Inflammatory macrophage treated with lipopolysaccharide for 4 hours (primary cell): ENCODE measurements at regions not wholly inside any gene's neighbourhood (a gene's known extent, or its start where the extent isn't known, plus 50 kb on each side); places are given as distances from the start of the nearest gene placed in this dataset.
"Not testable (repeated sequence)": the region's sequence is repeated elsewhere in the genome, so short reads cannot be mapped to it uniquely, and the experiment has no call there.

Experiments used
- DNase-seq: peaks from one replicate; pipeline ENCODE4 v3.0.0-alpha.2; 2020

- no peak for DNase-seq
These were observed 212.4 kb downstream of the OPA1 start for GRCh38 chr3:193805448-193805847.

GRCh38 chr3:193808317-193808716, 215.3 kb downstream of the OPA1 start:
- no peak for DNase-seq

- no peak for DNase-seq
These were observed 216.1 kb downstream of the OPA1 start for GRCh38 chr3:193809106-193809505.

DNA sequence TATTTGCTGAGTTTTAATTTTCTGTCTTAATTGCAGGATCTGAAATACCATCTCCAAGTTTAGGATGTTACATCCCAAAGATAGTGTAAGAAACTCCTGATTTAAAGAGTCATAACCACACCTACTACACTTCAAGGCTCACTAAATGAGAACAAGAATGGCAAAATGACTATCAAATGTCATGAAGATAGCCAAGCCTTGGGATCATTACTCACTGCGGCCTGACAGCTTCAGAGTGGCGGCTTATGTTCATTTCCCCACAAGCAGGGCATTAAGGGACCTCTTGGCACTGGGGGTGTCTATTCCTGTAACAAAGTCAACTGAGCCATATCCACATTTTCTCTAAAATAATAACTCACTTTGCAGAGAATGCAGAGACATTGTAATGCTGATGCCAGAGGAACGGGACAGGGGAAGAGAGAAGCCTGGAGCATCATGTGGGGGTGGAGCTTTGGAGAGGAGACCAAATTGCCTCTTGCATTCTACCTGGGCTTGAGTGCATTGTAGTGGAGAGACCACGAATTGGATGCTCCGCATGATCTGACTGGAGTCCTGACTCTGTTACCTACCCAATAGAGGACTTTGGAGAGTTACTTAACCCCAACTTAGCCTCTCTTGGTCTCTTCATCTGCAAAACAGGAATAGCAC, 219.2 kb downstream of the OPA1 start:
- no peak for DNase-seq

DNA sequence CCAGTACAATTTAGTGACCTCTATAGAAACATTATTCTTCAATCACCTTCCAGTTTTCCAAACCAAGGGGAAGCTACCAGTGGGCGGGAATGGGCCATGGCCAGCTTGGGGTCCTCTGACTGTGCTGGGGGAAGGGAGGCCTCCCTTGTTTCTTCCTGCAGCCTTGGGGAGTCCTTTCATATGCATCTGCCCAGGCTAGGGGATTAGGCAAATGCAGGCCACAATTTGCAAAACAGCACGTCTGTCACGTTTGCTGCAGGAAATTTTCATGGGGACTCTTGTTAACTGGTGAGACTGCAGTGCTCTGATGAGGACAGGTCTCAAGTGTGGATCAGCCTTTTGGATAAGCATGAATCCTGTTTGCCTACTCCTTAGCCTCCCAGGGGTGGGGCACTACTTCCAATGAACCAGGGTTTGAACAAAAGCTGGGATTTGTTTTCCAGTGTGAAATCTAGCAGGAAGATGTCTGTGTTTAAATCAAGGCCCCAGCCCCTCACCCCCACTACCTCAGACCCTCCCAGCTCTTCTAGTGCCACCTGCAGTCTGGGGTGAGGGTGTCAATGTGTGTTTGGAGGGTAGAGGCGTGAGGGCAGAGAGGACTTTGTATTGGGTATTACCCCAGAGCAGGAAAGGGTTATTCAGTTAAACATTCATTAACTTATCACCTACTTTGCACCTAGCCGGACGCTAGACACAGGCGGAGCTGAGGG, 219.9 kb downstream of the OPA1 start:
- DNase-seq, result no peak

GRCh38 chr3:193813501-193813830, 220.5 kb downstream of the OPA1 start:
- no peak for DNase-seq

- DNase-seq, result no peak
These were observed 221.3 kb downstream of the OPA1 start for GRCh38 chr3:193814166-193814892.

- DNase-seq, result no peak
These were observed 222.4 kb downstream of the OPA1 start for GRCh38 chr3:193815246-193816027.

- DNase-seq, result no peak
These were observed 223.0 kb downstream of the OPA1 start for GRCh38 chr3:193816028-193816395.

DNA sequence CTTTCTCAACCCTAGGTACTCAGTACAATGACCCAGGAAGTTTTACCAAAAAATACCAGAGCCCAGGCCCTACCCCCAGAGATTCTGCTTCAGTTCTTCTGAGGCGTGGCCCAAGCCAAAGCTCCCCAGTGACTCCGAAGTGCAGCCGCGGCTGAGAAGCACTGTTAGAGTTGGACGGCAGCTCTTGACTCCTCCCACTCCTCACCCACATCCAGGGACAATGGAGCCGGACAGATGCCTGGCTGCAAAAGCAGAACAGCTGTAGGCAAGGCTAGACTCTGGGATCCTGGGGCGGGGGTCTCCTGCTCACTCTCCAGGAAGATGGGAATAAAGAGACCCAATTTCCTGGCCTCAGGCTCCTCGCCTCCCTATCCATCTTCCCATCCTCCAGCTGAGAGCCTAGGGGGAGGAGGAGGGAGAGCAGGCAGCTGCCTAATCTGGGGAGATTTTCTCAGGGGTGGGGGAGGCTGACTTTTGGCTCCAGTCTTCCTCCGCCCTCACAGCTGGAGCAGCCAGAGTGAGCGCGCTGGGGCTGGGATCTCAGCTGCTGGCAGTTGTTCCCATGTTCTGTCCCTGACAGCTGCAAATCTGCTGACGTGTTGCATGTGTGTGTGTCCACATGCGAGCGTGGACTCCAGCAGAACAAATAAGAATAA, 223.8 kb downstream of the OPA1 start:
- no peak for DNase-seq

- DNase-seq, result no peak
These were observed 226.4 kb downstream of the OPA1 start for GRCh38 chr3:193819117-193820010.

GRCh38 chr3:193821151-193821668, 228.2 kb downstream of the OPA1 start:
- peak; percentile 51 for DNase-seq

- no peak for DNase-seq
These were observed 229.6 kb downstream of the OPA1 start for GRCh38 chr3:193822492-193823212.

DNA sequence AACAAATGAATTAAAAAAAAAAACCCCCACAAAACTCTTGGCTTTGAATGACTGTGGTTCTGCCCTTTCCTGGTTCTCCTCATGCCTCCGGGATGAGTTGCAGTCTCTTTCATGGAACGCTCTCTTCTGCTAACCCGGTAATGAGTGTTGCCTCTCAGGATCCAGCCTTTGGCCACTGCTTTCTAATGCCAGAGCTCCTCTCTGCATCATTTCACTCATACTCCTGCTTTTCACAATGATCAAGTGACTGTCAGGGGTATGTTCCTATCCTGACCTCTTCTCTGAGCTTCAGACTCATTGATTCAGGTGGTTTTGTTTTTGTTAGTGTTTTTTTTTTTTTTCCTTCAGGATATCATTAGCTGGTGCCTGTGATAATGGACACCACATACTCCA, 230.2 kb downstream of the OPA1 start:
- not testable (repeated sequence) for DNase-seq

DNA sequence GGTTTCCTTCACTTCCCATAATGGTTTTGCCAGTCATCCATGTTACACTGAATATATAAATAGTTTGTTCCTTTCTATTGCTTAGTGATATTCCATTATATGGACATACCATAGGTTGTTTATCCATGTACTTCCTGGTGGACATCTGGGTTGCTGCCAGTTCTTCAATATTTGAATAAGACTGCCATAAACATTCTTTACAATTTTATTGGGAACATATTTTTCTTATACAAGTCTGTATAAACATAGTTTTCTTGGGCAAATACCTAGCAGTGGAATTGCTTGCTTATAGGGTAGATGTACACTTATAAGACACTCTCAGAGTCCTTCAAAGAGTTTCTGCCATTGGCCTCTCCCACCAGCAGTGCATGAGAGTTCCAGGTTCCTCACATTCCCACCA, 231.4 kb downstream of the OPA1 start:
- DNase-seq, result no peak

GRCh38 chr3:193825617-193826016, 232.6 kb downstream of the OPA1 start:
- DNase-seq, result no peak

DNA sequence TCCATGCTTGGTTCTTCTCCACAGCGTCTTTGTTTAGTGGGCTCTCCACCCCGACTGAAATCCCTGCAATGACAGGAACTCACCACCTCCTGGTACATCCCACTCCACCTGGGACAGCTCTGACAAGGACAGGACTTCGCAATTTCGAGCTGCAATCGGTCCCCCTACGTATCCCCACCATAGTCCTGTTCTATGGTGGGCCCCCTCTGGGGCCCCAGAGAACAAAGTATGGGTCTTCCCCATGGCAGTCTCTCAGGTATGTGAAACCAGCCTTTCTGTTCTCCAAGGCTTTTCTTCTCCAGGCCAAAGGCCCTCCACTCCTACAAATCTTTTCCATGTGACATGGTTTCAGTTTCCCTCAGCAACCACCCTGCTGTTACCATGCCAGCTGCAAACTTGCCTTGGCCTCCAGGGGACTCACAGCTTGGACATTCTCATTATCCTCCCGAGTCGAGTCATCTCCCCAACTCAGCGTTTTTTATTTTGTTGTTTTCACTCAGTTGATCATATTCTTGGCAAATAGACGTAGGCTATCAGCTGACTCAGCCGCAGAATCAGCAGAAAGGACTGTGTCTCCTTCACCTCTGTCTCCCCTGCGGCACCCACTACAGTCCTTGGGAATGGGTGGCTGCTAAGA, 233.3 kb downstream of the OPA1 start:
- DNase-seq, result peak; percentile 60

DNA sequence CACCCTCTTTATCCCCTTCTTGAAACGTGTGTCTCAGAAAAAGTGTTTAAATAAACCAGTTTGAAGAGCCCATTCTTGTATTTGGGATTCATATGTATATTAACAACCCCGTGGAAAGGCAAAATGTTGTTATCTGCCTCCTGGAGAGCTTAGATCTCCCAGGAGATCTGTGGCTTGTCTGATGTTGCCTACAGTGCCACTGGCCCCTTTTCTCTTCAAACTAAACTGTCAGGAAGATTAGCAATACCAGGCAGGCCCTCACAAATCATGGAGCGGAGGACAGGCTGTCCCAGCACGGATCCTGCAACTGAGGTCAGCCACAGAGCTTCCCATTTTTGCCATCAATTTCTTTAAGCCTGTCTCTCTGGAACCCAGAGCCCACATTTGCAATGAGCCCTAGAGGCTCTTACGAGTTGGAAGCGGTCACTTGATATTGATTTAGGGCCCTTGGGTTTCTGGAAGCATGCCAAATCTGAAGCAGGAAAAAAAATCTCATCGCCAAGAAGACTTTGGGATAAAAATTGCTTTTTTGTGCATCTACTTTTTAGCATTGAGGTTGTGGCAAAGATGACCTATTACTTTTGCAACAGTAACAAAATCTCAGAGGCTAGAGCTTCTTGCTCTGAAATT, 234.1 kb downstream of the OPA1 start:
- DNase-seq, result no peak

GRCh38 chr3:193827871-193828270, 234.9 kb downstream of the OPA1 start:
- no peak for DNase-seq

DNA sequence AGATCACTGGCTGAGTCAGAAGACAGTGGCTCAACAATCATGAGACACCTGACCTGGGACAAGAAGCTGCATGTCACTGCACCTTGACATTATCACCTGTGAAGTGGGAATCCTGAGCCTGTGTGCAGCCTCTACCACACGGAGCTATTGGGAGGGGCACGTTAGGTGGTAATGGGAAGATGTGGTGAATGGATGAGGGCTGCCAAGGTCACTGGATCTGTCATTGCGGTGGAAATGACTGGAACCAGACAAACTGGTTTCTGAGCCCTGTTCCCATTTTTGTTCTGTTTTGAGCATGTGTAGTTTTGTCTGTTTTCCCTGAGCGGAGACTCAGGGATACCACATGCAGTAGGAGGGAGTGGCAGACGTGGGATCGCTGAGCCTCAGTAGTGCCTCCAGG, 235.5 kb downstream of the OPA1 start:
- DNase-seq, result no peak
